Ovary (tissue), 3 donors: ENCODE measurements at regions not wholly inside any gene's neighbourhood (a gene's known extent, or its start where the extent isn't known, plus 50 kb on each side); places are given as distances from the start of the nearest gene placed in this dataset.

ENCODE experiments used
- EP300 ChIP-seq: sonication (generic); formaldehyde crosslinking; IDR thresholded peaks from one replicate; pipeline ENCODE4 v1.6.1; 2017; ENCODE audit warnings: antibody characterized with exemption
- TF ChIP-seq, protein P1 (sequence below), 3 donors: fragments of 450-650 bp in 2 of 3; fragments of 200-600 bp in 1 of 3; IDR thresholded peaks; one replicate each; pipeline versions ENCODE4 v1.5.1 to v1.8.0; 2016 to 2022; ENCODE audit warnings: antibody characterized with exemption in 3 of 3, mild to moderate bottlenecking in 1 of 3
- donor health status: DM: no; HTN: no; CAD: no.

DNA sequence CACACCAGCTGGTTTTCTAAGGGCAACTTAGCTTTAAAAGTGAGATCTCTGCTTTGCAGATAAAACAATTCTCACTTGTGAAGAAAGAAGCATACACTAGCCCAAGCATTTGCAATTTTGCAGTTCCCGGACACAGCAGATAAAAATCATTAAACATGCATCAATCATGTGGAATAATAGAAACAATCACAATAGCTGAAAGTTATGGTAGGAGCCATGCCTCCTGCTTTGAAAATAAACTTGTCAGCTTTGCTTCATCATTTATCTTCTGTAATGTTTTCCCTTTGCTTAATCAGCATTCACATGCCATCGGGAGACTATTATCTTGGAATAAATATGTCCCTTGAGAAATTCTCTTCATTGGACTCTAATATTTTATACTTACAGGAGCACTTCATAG lies 60.3 kb upstream of the DAB2 start:
- TF ChIP-seq EP300: no peak
- TF ChIP-seq, protein P1, sequence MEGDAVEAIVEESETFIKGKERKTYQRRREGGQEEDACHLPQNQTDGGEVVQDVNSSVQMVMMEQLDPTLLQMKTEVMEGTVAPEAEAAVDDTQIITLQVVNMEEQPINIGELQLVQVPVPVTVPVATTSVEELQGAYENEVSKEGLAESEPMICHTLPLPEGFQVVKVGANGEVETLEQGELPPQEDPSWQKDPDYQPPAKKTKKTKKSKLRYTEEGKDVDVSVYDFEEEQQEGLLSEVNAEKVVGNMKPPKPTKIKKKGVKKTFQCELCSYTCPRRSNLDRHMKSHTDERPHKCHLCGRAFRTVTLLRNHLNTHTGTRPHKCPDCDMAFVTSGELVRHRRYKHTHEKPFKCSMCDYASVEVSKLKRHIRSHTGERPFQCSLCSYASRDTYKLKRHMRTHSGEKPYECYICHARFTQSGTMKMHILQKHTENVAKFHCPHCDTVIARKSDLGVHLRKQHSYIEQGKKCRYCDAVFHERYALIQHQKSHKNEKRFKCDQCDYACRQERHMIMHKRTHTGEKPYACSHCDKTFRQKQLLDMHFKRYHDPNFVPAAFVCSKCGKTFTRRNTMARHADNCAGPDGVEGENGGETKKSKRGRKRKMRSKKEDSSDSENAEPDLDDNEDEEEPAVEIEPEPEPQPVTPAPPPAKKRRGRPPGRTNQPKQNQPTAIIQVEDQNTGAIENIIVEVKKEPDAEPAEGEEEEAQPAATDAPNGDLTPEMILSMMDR (IDR thresholded peaks at IDR 0.05): no peak
